HFF-Myc (cell line): ENCODE measurements at regions not wholly inside any gene's neighbourhood (a gene's known extent, or its start where the extent isn't known, plus 50 kb on each side); places are given as distances from the start of the nearest gene placed in this dataset.

Source experiments
- DNase-seq: peaks from one replicate; pipeline ENCODE4 v3.0.0-alpha.2; 2011; ENCODE audit warnings: low read depth; ENCODE audit errors: extremely low read depth
- H3K4me3 ChIP-seq: replicated peaks from 2 replicates; pipeline ENCODE4 v1.5.1; 2011; ENCODE audit warnings: low read depth, mild to moderate bottlenecking, control low read depth, low read length
- CTCF ChIP-seq: IDR thresholded peaks from 2 replicates; pipeline ENCODE4 v1.5.1; 2012; ENCODE audit warnings: mild to moderate bottlenecking, low read depth, low read length, control low read depth; ENCODE audit errors: missing control alignments

DNA sequence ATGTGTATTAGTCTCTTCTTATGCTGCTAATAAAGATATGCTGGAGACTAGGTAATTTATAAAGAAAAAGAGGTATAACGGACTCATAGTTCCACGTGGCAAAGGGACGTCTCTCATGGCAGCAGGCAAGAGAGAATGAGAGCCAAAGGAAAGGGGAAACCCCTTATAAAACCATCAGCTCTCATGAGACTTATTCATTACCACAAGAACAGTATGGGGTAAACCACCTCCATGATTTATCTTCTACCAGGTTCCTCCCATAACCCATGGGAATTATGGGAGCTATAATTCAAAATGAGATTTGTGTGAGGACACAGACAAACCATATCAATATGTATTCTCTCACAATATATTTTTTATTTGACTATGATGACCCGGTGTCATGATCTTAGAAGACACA lies 109.1 kb downstream of the UTRN start:
- TF ChIP-seq CTCF = no peak
- DNase-seq = no peak
- H3K4me3 ChIP-seq = no peak overlapping the region

DNA sequence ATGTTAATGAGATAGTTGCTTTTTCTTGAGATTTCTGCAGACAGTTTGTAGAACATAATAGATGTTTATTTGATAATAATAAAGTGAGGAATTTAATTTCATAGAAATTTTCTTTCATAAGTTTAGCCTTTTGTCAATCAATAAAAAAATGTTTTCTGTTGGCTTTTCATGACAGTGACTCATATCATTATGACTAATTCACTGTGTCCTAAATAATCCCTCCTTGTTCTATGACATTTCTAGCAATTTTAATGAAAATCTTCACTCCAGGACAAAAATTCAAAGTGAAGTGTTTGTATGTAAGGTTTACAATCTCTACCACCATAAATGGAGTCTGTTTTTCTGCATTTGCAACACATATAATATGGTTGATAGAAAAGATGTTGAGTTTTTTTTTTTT lies 109.9 kb downstream of the UTRN start:
- no peak for TF ChIP-seq CTCF
- no peak overlapping the region for H3K4me3 ChIP-seq
- DNase-seq = no peak

- H3K4me3 ChIP-seq = no peak overlapping the region
- TF ChIP-seq CTCF = no peak
- DNase-seq = no peak
Measured at GRCh38 chr6:144395826-144396225, 110.7 kb downstream of the UTRN start.

- no peak for DNase-seq
- H3K4me3 ChIP-seq = no peak overlapping the region
- TF ChIP-seq CTCF = no peak
Measured at GRCh38 chr6:144397141-144397540, 112.0 kb downstream of the UTRN start.

DNA sequence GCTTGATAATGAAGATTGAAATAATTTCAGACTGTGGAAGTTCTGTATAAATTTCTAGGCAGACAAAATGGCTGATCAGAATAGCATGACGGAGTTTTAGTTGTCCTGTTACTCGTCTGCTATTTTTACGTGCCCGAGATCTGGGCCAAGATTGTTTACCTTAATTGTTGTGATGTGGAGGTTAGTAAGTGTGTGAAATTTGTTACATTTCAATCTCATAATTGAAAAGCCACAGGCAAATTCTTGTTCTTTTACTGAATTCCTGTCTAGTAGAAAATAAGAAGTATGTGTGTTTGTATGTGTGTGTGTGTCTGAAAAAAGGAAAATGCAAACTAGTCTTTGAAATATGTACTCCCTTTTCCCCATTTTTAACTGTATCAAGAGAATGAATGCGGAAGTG lies 115.2 kb downstream of the UTRN start:
- no peak overlapping the region for H3K4me3 ChIP-seq
- DNase-seq = no peak
- TF ChIP-seq CTCF = no peak

GRCh38 chr6:144401736-144402733 lies 116.9 kb downstream of the UTRN start:
- no peak for DNase-seq
- no peak for TF ChIP-seq CTCF
- no peak overlapping the region for H3K4me3 ChIP-seq
